Left ventricle myocardium inferior (tissue), 1 donor: ENCODE measurements at regions not wholly inside any gene's neighbourhood (a gene's known extent, or its start where the extent isn't known, plus 50 kb on each side); places are given as distances from the start of the nearest gene placed in this dataset.

Source experiments
- DNase-seq: peaks from one replicate; pipeline ENCODE4 v3.0.0-alpha.2; 2020
- H3K27ac ChIP-seq: fragments of 200-600 bp; replicated peaks from 2 replicates; pipeline ENCODE4 v1.8.0; 2021
- H3K27me3 ChIP-seq: fragments of 200-600 bp; 2 replicates; pipeline ENCODE4 v1.8.0; 2021; ENCODE audit warnings: low read depth
- H3K36me3 ChIP-seq: fragments of 200-600 bp; 2 replicates; pipeline ENCODE4 v1.8.0; 2021
- H3K4me1 ChIP-seq: fragments of 200-600 bp; 2 replicates; pipeline ENCODE4 v1.8.0; 2021
- H3K4me3 ChIP-seq: fragments of 200-600 bp; 2 replicates; pipeline ENCODE4 v1.8.0; 2021; ENCODE audit warnings: mild to moderate bottlenecking, moderate library complexity
- H3K9me3 ChIP-seq: fragments of 200-600 bp; replicated peaks from 2 replicates; pipeline ENCODE4 v1.8.0; 2021
- intact Hi-C: fragments of 100-400 bp; cut with micrococcal nuclease; formaldehyde crosslinking; loops from one replicate; pipeline ENCODE4 v1.11.0; 2022
- TF ChIP-seq, protein P1 (sequence below): fragments of 200-600 bp; IDR thresholded peaks from 2 replicates; pipeline ENCODE4 v1.8.0; 2021; ENCODE audit warnings: antibody characterized with exemption, mild to moderate bottlenecking, borderline replicate concordance
- donor health status: DM: no; HTN: yes; CAD: no; lungs with severe emphysema.

DNA sequence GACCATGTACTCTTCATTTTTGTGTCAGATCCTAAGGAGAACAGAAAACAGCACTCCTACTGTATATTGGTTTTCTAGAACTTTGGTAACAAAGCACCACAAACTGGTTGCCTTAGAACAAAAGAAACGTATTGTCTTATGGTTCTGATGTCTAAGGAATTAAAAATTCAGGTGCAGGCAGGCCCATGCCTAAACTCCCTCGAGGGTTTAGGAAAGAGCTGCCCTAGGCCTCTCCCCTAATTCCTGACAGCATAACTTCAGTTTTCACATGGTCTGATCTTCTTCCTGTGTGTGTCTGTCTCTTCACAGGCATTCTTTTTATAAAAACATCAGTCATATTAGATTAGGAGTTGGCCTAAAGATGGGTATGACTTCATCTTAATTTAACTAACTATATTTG lies 1093.6 kb downstream of the TECRL start:
- no peak overlapping the region for H3K4me3 ChIP-seq
- no peak for DNase-seq
- intact Hi-C loops = no loop called here
- H3K36me3 ChIP-seq = no peaks in the 10 kb centered on the region
- no peaks in the 10 kb centered on the region for H3K4me1 ChIP-seq
- TF ChIP-seq, protein P1, sequence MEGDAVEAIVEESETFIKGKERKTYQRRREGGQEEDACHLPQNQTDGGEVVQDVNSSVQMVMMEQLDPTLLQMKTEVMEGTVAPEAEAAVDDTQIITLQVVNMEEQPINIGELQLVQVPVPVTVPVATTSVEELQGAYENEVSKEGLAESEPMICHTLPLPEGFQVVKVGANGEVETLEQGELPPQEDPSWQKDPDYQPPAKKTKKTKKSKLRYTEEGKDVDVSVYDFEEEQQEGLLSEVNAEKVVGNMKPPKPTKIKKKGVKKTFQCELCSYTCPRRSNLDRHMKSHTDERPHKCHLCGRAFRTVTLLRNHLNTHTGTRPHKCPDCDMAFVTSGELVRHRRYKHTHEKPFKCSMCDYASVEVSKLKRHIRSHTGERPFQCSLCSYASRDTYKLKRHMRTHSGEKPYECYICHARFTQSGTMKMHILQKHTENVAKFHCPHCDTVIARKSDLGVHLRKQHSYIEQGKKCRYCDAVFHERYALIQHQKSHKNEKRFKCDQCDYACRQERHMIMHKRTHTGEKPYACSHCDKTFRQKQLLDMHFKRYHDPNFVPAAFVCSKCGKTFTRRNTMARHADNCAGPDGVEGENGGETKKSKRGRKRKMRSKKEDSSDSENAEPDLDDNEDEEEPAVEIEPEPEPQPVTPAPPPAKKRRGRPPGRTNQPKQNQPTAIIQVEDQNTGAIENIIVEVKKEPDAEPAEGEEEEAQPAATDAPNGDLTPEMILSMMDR = no peak
- no peaks in the 10 kb centered on the region for H3K27me3 ChIP-seq
- no peak overlapping the region for H3K27ac ChIP-seq
- no peaks in the 10 kb centered on the region for H3K9me3 ChIP-seq

DNA sequence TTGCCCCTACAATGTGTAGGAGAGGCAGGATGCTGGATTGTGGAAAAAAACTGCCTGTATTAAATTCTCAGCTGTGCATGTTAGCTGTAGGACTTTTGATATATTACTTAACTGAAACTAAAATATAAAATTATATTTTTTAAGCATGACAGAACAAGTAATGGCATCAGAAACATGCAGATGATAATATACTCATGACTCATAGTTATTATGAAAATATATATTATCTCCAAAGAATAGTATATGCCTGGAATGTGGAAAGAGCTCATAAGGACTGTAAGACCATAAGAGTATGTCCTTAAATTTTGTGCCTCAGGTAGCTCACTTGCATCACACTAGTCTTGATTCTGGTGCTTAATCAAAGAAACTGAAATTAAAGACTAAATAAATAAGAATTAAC lies 1100.6 kb downstream of the TECRL start:
- intact Hi-C loops = no loop called here
- H3K27ac ChIP-seq = no peak overlapping the region
- H3K27me3 ChIP-seq = no peaks in the 10 kb centered on the region
- no peaks in the 10 kb centered on the region for H3K36me3 ChIP-seq
- TF ChIP-seq, protein P1 = no peak
- DNase-seq = no peak
- H3K4me1 ChIP-seq = no peaks in the 10 kb centered on the region
- no peak overlapping the region for H3K4me3 ChIP-seq
- H3K9me3 ChIP-seq = peaks cover 1% of the 10 kb centered on the region

DNA sequence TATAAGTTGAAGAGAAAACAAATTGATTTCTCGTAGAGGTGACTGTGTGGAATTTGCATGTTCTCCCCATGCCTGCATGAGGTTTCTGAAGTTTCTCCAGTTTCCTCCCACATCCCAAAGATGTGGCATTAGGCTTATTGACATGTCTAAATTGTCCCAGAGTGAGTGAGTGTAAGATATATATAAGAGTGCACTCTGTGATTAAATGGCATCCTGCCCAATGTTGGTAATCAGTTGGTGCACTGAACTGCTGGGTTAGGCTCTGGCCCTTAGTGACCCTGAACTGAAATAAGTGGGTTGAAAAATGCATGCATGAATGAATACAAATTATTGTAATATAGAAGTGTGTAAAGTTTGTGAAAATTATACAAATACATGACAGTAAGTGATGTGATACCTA lies 1106.5 kb downstream of the TECRL start:
- intact Hi-C loops = no loop called here
- H3K27ac ChIP-seq = no peak overlapping the region

DNA sequence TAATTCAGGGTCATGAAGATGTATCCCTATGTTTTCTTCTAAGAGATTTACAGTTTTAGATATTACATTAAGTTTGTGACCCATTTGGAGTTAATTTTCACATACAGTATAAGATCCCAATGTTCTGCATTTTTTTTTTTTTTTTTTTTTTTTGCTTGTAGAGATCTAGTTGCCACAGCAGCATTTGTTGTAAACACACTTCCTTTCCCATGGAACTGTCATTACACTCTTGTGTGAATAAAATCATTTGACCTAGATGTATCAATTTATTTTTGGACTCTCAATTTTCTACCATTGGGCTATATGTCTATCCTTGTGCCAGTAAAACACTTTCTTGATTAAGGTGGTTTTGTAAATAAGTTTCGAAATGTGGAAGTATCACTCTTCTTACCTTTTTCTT lies 1107.2 kb downstream of the TECRL start:
- H3K9me3 ChIP-seq = peaks cover 9% of the 10 kb centered on the region
- H3K27ac ChIP-seq = no peak overlapping the region
- H3K27me3 ChIP-seq = no peaks in the 10 kb centered on the region
- TF ChIP-seq, protein P1 = no peak
- no peak for DNase-seq
- H3K36me3 ChIP-seq = no peaks in the 10 kb centered on the region
- H3K4me1 ChIP-seq = no peaks in the 10 kb centered on the region
- intact Hi-C loops = no loop called here
- no peak overlapping the region for H3K4me3 ChIP-seq

More for the DNA sequence above, 1106.5 kb downstream of the TECRL start:
- no peak for DNase-seq
- Histone ChIP-seq H3K27me3 (no peaks in the 10 kb centered on the region), H3K4me1 (no peaks in the 10 kb centered on the region), H3K9me3 (peaks cover 9% of the 10 kb centered on the region), H3K4me3 (no peak overlapping the region), H3K36me3 (no peaks in the 10 kb centered on the region)
- TF ChIP-seq, protein P1 = no peak

DNA sequence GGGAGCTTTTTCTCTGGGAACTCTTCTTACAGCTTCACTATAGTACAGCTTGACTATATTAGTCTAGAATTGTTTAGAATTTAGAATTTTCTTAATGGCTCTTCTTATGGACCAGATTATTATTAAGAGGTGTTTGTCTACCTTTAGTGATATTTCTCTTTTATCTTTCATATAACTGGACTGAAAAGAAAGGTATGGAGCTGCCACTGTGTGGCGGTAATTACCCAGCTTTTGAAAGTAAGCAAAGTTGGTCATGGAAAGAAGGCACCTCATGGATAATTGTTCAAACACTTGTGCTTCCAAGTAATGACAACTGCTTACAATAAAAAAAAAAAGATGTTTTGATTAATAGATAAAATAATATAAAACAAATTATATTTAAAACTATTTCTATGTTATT lies 1112.5 kb downstream of the TECRL start:
- Histone ChIP-seq H3K36me3 (no peaks in the 10 kb centered on the region), H3K27me3 (no peaks in the 10 kb centered on the region), H3K4me3 (no peak overlapping the region), H3K4me1 (no peaks in the 10 kb centered on the region), H3K27ac (no peak overlapping the region), H3K9me3 (no peaks in the 10 kb centered on the region)
- DNase-seq = no peak
- TF ChIP-seq, protein P1 = no peak
- intact Hi-C loops = no loop called here

DNA sequence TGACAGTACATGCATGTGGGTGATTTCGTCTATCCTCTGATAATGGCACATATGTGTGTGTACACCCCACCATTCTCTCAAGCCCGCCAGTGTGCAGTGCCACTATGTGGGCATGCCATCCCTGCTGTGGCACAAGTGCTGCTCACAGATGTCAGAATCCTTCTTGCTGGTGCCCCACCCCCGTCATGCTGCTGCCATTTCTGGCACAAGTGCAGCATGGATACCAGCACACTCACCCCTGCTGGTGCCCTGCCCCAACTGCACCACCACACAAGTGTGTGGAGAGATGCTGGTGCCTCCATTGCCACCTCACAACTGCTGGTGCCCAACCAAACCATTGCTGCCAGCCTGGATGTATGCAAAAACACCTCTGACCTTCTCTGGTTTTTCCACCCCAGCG lies 1133.8 kb downstream of the TECRL start:
- no peaks in the 10 kb centered on the region for H3K4me1 ChIP-seq
- intact Hi-C loops = no loop called here
- TF ChIP-seq, protein P1 = no peak
- no peak overlapping the region for H3K27ac ChIP-seq
- no peak overlapping the region for H3K4me3 ChIP-seq
- no peaks in the 10 kb centered on the region for H3K36me3 ChIP-seq
- H3K9me3 ChIP-seq = peaks cover 13% of the 10 kb centered on the region
- no peak for DNase-seq
- no peaks in the 10 kb centered on the region for H3K27me3 ChIP-seq
